NOMO-1 (cell line): ENCODE measurements at regions not wholly inside any gene's neighbourhood (a gene's known extent, or its start where the extent isn't known, plus 50 kb on each side); places are given as distances from the start of the nearest gene placed in this dataset.
A peak's percentile ranks its signal among the peaks of the same experiment; 100 is the strongest.

Experiments used
- DNase-seq, 2 experiments: peaks; one replicate each; lab custom pipeline; 2025; ENCODE audit not compliant: unreplicated experiment in 2 of 2; lab: John Stamatoyannopoulos, UW

DNA sequence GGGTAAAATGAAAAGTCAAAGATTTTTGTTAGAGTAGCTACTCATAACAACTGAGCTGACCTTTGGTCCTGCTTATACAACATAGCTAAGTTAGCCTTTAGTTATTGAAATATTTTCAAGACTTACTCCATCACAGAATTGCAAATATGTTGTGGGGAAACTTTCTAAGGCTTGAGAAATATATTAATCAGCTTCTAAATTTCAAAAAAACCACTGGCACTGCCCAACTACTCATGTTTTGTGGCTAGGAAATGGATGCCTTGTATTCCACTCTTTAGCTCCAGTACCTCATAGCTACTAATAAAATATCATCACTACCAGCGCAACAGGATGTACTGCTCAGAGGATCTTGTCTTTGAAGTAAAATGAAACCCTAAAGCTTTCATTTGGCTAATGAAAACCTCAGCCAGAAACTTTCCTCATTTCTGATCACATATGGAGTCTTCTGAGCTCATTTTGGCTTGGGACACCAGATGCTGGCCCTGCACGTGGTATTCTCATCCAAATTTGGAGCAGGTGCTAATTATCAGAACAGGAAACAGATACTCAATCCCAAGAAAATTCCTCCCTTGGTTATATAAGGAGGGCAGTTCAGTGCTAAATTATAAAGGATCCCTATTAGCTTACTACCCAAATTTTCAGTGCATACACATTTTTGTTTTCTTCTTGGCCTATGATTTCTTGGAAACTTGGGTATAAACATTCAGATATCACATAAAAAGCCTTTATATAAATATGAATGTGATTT lies 690.7 kb downstream of the ADGRL2 start:
- no peak for DNase-seq

DNA sequence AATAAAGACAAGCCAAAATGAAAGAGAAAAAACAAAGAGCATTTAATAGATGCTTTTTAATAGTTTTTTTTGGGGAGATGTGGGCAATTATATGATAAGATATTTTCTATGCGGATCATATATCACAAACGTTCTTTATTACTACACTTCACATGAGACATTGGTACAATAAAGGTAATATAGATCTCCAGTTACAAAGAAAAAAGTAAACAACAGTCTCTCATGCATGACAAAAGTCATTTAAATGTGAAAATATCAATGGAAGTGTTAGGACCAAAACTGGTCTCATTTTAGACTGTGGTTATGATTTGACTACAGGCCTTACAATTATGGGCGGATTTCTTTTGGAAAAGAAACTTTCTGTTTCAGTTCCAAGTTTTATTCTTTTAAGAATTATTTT lies 687.0 kb downstream of the ADGRL2 start:
- no peak for DNase-seq

DNA sequence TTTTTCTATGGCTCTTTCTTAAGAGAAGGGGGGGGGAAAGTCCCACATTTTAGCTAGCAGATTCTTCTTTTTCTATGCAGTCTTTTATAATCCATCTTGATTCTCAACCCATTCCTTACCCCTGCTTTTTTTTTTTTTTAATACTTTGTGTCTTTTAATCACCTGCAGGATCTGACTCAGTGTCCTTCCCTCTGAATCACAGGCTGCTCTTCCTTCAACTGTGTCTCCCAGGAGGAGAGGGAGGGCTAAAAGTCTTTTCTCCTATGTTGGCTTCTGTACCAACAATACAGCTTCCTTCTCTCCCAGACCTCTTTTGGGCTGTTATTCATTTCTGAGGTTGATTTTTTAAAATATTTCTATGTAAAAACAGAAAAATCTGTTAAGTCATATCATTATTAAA lies 686.2 kb downstream of the ADGRL2 start:
- DNase-seq: no peak

DNA sequence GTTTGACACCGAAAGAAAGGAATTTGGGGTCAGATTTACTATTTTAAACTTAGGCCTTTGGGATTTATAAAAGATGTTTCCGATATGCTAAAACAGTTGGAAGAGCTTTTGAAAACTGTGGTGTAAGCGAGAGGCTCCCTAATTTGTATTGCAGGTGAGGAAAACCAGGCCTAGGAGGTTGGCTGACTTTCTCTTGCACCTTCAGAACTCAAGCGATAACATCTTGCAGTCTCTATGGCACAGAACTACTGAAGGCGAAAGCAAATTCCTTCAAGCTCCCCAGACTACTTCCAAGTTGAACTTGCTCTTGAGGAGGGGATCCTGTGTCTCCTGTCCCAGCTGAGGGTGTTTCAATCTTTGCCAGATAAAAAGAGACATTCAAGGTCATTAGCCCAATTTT lies 685.7 kb downstream of the ADGRL2 start:
- DNase-seq: no peak

DNA sequence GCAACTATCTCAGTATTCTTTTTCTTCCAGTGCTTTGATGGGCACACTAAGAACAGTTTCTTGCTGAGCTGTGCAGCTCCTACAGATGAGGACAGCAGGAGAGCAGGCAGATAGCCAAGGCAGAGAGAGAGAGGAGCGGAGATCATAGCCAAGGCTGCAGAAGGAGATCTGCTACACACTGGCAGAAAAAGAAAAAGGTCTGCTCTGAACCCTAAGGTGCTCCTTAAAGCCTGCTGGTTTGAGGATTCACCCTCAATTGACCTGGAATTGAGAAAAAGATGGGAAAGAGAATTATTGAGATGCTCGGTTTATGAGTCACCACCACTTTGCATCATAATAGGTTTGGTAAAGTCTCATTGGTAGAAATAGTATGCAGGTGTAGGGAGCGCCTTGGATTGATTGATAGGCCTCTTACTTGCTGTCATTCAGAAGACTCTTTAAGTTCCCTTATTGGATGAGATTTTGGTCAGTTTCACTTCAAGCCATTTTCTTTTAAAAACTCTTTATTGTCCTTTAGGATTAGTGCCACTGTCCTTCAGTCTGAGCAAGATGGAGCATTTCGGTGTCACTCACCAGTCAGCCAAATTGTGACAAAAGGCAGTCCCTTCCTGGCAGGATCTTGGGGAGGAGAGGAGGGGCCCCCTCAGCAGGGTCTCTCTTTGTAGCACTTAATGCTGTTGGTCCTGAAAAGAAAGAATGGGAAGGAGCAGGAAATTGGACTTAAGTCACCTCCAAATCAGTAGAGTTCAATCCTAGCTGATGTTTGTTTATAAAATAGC lies 685.0 kb downstream of the ADGRL2 start:
- no peak for DNase-seq

DNA sequence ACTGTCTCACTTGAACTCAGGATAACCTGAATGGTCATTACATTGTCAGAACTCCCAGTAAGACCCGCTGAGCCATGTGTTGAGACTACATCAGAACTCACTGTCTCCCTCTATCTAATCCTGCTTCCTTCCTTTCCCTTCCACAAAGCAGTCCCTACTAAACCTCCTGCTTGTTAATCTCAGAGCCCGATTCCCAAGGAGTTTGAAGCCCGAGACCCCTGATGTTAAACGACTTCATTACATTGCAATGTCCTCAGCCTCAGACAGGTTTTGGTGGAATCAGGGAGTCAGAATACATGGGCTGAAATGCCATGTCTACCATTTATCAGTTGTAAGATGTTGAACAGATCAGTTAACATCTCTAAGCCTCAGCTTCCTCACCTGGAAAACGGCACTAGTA lies 682.4 kb downstream of the ADGRL2 start:
- DNase-seq: no peak

DNA sequence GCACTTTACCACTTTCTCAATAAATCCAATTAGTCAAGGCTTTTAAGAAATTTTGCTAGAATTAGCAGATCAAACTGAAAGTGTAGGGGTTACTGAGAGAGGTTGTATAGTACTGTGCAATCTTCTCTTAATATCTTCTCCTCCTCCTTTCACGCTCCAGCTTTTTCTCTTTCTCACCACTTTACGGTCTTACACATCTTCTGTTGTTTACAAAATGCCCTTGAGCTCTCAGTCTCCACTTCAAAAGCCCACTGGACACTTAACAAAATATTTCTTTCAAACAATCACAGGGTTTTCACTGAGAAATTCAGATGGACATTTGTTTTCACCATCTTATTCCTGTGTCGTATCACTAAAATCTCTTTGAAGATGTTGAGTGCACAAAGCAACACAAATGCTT lies 678.2 kb downstream of the ADGRL2 start:
- no peak for DNase-seq

DNA sequence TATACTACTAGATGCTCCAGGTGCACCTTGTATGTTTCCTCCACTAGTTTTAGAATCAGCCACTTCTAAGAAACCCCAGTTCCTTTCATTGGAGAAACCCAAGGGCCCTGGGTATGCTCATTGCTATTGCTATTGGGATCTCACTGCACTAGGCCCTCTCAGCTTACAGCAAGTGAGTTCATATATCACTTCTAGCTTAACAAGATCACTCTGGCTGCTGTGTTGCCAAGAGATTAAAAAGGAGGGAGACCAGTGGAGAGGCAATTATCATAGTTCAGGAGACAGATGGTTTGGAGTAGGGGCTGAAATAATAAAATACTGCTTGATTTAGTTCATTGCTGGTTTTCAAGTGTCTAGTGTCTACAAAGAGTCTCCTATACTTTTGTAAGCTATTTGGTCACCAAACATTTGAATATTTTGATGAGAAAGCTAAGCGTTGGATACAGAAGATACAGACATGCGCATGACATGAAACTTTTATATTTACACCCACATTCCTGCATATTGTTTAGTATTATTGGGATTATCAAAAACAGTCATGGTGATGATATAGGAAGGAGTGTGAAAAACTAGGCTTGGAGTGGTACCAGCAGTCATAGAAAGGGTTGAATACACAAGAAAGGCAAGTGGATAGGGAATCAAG lies 671.9 kb downstream of the ADGRL2 start:
- DNase-seq: no peak

DNA sequence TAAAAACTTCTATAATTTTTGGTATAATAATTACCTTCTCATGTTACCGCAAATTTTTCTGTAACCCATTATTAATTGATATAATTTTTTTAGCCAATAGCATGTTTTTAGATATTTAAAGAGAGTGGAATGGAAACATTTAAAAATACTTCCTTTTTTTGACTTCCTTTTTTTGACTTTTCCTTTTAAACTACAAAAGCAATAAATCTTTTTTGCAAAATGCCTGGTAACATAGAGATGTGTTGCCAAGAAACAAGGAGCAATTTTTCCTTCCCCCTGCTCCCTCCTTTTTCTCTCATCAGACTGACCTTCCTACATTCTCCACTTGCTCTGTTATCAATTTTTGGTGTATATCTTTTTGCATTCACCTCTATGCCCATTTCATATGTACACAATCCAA lies 666.2 kb downstream of the ADGRL2 start:
- peak; percentile 35 to 90 for DNase-seq

DNA sequence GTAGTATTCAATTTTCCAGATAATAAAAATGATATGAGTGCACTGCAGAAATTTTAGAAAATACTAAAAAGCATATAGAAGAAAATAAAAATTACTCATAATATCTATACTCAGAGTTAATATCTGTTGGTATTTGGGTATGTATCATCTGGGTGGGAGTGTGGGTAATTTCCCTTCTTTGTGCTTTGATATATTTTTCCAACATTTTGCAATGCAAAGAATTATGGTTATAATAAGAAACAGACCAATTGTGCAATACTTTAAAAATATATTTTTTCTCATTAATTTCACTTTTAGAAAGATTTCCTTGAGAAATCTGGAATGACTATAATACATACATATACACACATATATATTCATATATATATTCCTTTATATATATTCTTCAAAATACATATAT lies 665.7 kb downstream of the ADGRL2 start:
- peak in 1 of 2 experiments; percentile 12 for DNase-seq

DNA sequence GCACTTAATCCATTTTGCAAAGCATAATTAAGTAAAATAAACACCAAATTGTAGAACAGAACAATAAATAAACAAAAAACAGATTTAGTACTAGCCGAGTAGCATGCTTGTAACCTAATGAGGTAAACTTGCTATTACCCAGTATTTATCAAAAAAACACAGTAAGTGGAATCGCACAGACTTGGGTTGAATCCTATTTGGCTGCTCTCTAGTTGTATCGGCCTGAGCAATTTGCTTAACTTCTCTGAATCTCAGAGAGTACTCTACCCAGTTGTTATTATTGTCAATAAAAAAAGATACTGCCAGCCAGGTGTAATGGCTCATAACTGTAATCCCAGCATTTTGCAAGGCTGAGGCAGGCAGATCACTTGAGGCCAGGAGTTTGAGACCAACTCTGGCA lies 664.3 kb downstream of the ADGRL2 start:
- no peak for DNase-seq

DNA sequence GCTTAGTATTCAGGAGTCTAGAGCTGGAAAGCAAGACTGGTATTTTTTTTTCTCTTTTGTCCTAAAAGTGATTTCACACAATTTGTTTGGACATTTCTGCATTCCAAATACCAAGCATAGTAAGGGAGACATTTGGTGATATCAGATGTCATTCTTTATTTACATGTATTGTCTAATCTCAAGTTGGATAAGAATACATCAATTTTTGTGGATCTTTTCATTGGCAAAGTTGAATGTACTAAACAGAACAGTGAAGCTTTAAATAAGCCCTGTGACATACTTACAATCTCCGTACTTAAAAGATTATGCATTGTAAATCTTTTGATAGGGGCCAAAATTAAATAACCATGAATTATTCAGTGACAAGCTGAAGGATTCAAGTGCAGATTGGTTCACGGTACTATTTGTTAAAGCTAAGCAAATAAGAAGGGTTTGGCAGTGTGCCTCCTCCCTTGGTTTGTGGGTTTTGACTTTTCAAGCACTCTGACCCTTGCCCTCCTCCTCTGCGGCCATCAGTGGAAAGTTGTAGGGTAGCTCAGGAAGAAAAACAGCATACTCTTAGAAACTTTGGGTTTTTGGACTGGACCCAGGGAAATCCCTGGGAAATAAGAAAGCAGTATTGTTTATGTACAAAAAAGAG lies 663.7 kb downstream of the ADGRL2 start:
- DNase-seq: no peak

DNA sequence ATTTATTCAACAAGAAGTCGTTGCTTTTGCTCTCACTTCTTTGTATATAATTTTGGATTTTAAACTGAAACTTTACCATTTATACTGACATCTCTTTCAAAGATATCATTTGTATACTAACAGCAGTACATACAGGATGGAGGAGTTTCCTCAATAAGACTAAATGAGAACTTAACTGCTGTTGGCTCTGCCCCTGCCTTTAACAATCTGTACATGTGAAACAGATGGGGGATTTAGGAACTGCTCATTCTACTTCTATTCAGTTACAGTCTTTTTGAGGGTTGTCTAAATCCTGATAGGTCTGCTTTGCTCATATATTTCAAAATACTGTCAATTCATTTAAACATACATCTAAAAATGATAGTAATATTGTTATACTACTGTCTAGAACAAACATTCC lies 663.2 kb downstream of the ADGRL2 start:
- DNase-seq: peak in 1 of 2 experiments; percentile 58

DNA sequence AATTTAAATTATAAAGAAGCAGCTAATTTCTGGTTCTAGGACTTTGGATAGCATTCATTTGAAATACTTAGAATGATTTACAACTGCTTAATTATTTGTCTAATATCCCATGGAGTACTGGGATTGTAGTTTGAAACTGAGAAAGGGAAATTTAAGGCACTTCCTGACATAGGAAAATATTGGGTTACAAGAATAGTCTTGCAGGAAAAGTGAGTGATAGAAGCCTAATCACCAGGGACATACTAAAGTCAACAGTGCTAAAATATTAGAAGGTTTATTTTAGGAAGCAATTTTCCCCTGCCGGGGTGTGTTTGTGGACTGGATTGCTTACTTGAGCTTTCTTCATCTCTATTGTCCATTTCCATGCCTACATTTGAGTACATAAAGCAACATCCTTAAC lies 661.6 kb downstream of the ADGRL2 start:
- no peak for DNase-seq

DNA sequence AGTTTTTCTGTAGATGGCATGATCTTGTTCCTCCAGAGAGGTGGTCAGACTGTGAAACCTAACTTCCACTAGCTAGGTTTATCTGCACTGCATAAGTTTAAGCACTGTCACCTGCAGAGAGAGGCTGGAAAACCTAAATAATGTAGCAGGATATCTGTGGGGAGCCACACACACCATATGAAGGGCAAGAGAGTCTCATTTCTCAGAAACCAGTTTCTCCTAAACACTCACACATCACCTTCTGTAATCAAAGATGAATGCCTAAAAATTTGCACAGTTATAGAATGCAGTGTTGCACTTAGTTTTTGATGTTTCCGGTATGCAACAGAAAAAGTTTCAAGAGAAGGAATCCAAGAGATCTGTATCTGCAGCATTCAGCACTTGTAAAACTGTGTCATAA lies 654.6 kb downstream of the ADGRL2 start:
- DNase-seq: no peak

DNA sequence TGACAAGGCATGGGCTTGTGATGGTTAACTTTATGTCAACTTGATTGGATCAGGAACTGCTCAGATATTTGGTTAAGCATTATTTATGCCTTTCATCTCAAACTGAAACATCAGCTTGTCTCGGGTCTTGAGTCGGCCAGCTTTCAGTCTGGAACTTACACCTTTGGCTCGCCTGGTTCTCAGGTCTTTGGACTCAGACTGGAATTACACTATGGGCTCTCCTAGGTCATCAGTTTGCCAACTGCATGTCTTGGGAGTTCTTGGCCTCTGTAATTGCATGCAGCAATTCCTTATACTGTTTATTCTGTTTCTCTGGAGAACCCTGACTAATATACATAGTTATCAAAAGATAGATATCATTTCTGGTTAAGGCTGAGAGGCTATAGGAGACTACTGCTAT lies 653.7 kb downstream of the ADGRL2 start:
- DNase-seq: no peak

DNA sequence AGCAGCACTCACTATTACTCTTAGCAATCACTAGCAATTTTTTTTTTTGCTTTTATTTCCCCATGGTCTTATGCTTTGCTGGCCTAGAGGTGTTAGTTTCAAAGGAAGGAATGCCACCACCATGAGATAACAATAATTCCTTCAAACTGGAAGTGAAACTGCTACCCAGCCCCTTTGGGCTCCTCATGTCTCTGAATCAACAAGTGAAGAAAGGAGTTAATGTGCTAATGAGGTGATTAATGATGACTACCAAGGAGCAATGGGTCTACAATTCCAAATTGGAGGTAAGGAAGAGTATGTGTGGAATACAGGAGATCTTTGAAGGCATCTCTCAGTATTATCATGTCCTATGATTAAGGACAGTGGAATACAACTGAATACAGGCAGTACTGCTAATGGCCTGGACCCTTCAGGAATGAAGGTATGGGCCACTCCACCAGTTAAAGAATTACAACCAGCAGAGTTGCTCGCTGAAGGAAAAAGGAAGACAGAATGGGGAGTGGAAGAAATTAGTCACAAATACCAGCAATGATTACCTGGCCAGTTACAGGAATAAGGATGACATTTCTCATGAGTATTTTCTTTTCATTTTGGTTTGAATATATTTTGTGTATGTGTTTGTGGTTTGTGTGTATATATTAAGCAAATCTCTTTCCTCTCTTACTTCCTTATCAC lies 652.9 kb downstream of the ADGRL2 start:
- peak in 1 of 2 experiments; percentile 9 for DNase-seq

DNA sequence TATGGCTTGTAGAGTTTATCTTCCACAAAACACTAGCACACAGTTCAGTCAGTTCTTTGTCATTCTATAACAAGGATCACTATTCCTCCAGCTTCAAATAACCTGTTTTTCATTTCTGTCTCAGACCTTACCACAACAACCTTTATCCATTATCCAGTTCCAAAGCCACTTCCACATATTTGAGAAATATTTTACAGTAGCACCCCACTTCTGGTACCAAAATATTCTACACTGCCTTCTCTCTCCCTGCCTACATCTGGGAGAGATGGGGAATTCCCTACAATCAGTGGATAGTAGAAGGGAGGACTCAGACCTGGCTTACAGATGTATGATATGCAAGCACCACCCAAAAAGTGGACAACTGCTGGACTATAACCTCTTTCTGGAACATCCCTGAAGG lies 651.4 kb downstream of the ADGRL2 start:
- no peak for DNase-seq

DNA sequence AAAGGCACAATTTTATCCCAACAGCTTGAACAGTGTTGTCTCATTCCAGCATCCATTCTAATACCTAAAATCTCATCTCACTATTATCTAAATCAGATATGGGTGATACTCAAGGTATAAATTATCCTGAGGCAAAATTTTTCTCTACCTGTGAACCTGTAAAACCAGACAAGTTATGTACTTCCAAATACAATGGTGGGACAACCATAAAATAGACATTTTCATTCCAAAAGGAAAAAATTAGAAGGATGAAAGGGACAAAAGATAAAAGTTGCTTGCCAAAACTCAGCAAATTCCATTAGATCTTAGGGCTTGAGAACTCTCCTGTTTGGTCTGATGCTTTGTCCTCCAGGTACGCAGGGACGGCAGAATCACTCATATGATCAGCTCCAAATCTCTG lies 650.5 kb downstream of the ADGRL2 start:
- DNase-seq: no peak

DNA sequence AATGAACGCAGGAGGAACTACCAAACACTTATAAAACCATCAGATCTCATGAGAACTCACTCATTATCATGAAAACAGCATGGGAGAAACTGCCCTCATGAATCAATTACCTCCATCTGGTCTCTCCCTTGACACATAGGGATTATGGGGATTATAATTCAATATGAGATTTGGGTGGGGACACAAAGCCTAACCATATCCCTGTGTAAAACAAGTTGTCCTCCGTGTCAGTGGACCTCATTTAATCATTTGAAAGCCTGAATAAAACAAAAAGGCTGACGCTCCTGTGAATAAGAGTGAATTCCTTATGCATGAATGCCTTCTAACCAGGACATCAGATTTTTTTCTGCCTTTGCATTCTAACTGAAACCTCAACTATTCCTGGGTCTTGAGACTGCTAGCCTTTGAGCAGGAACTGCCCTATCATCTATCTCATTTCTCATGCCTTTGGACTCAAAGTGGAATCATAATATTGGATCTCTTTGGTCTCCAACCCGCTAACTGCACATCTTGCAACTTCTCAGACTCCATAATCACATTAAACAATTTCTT lies 648.8 kb downstream of the ADGRL2 start:
- DNase-seq: no peak

DNA sequence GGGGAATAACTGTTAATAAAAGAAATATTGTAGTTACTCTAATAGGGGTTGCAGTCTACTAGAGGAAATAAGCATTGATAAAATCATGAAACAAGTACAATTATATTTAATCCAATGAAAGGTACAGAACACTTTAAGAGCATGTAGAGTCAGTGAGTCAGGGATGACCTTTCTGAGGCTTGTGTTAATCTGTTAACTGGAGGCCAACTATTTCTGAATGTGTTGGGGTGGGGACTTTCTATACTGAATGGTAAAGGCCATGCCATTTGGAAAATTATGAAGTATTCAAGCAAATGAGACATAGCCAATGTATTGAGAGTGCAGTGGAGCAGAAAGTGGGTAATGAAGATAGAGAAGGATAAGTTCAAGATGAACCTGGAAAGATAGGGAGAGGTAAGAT lies 646.2 kb downstream of the ADGRL2 start:
- DNase-seq: no peak
